BJ (cell line): ENCODE measurements at regions not wholly inside any gene's neighbourhood (a gene's known extent, or its start where the extent isn't known, plus 50 kb on each side); places are given as distances from the start of the nearest gene placed in this dataset.

ENCODE experiments used
- CTCF ChIA-PET: fragments of 350-600 bp; formaldehyde crosslinking; extraction: SDS; loops from one replicate; lab custom pipeline; 2021; ENCODE audit warnings: antibody characterized with exemption, inconsistent platforms; lab: Yijun Ruan, JAX
- POLR2A ChIA-PET: fragments of 300-600 bp; sonication (Branson Sonifier 250); formaldehyde crosslinking; extraction: SDS; loops from one replicate; lab custom pipeline; 2021; ENCODE audit warnings: antibody characterized with exemption; lab: Charles Lee
- DNase-seq: peaks from one replicate; pipeline ENCODE4 v3.0.0-alpha.2; 2011; ENCODE audit warnings: low read depth
- H3K27me3 ChIP-seq: 2 replicates; pipeline ENCODE4 v1.6.0; 2011; ENCODE audit warnings: low read length; ENCODE audit not compliant: control insufficient read depth, insufficient read depth
- H3K36me3 ChIP-seq: 2 replicates; pipeline ENCODE4 v1.5.1; 2011; ENCODE audit warnings: low read length; ENCODE audit not compliant: control insufficient read depth, insufficient read depth
- H3K4me3 ChIP-seq: 2 replicates; pipeline ENCODE4 v1.5.1; 2011; ENCODE audit warnings: low read depth, mild to moderate bottlenecking, control low read depth, low read length
- CTCF ChIP-seq: IDR thresholded peaks from 2 replicates; pipeline ENCODE4 v1.5.1; 2011; ENCODE audit warnings: low read depth, mild to moderate bottlenecking, control low read depth, inconsistent platforms, low read length, moderate library complexity; ENCODE audit not compliant: insufficient read depth

DNA sequence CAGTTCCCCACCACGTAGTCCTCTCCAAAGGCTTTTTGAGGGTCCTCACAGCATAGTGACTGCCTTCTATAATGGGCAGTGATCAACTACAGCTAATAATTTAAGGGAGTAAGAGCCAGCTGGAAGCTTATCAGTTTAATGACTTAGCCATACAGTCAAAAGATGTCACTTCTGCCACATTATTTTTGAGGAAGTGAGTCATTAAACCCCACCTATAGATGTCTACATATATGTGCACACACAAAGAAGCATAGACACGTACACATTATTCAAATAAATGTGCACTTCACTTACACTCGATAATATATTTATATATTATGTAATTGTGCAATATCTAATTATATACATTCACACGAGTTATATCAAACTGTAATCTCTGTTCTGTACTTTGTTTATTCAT is 1704.7 kb downstream of the KCNT2 start:
- Histone ChIP-seq H3K27me3 (no peaks in the 10 kb centered on the region), H3K4me3 (no peak overlapping the region), H3K36me3 (no peaks in the 10 kb centered on the region)
- ChIA-PET POLR2A (no interaction called here), CTCF (no interaction called here)
- no peak for TF ChIP-seq CTCF
- DNase-seq = no peak

DNA sequence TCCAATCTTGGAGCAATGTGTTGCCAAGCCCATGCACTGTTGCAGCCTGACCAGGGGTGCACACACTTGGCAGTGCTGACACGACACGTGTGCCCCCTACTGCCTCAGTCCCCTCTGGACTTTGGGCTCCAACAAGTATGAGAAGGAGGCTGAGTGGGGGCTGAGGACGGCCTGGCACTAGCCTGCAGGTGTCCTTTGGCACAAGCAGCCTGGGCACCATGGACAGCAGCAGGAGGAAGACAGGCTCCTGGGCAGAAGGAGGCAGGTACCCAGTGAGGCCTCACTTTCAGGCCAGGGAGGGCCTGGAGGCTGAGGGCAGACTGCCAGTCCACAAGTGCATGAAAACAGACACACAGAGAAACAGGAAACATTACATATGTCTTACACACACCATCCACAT is 1702.9 kb upstream of the B3GALT2 start:
- CTCF ChIA-PET = no interaction called here
- H3K4me3 ChIP-seq = no peak overlapping the region
- POLR2A ChIA-PET = no interaction called here
- TF ChIP-seq CTCF = no peak
- H3K36me3 ChIP-seq = no peaks in the 10 kb centered on the region
- H3K27me3 ChIP-seq = no peaks in the 10 kb centered on the region
- DNase-seq = no peak

GRCh38 chr1:194870860-194871259 is 1684.4 kb upstream of the B3GALT2 start:
- no peak for TF ChIP-seq CTCF
- Histone ChIP-seq H3K36me3 (no peaks in the 10 kb centered on the region), H3K27me3 (no peaks in the 10 kb centered on the region), H3K4me3 (no peak overlapping the region)
- ChIA-PET CTCF (interaction anchor here (0.6 kb wide), 1 partner anchor 1857 kb away, joined by 4 read pairs; no protein-coding TSS in a partner anchor), POLR2A (no interaction called here)
- no peak for DNase-seq

GRCh38 chr1:194866153-194866552 is 1679.7 kb upstream of the B3GALT2 start:
- CTCF ChIA-PET = no interaction called here
- Histone ChIP-seq H3K27me3 (no peaks in the 10 kb centered on the region), H3K4me3 (no peak overlapping the region), H3K36me3 (no peaks in the 10 kb centered on the region)
- POLR2A ChIA-PET = no interaction called here
- TF ChIP-seq CTCF = no peak
- no peak for DNase-seq

GRCh38 chr1:194865383-194865782 is 1679.0 kb upstream of the B3GALT2 start:
- Histone ChIP-seq H3K4me3 (no peak overlapping the region), H3K27me3 (no peaks in the 10 kb centered on the region), H3K36me3 (no peaks in the 10 kb centered on the region)
- POLR2A ChIA-PET = no interaction called here
- no peak for DNase-seq
- no peak for TF ChIP-seq CTCF
- CTCF ChIA-PET = no interaction called here
